Spleen (tissue), 11 donors: ENCODE measurements at regions not wholly inside any gene's neighbourhood (a gene's known extent, or its start where the extent isn't known, plus 50 kb on each side); places are given as distances from the start of the nearest gene placed in this dataset.

Experiments
- DNase-seq: peaks from one replicate; pipeline ENCODE4 v3.0.0-alpha.2; 2020
- H3K27ac ChIP-seq, 8 donors: fragments of 200-600 bp; sonication (generic) in 7 of 8; 1 replicate in 4 of 8; 2 replicates in 4 of 8; pipeline versions ENCODE4 v1.5.0 to v1.8.0; 2016 to 2021; ENCODE audit warnings: inconsistent platforms in 4 of 8, mild to moderate bottlenecking in 4 of 8, moderate library complexity in 1 of 8
- H3K27me3 ChIP-seq, 7 donors: fragments of 200-600 bp; sonication (generic) in 6 of 7; replicated peaks in 1 of 7; 1 replicate in 4 of 7; 2 replicates in 3 of 7; pipeline versions ENCODE4 v1.5.0 to v1.8.0; 2016 to 2021; ENCODE audit warnings: inconsistent platforms in 3 of 7, mild to moderate bottlenecking in 1 of 7
- H3K36me3 ChIP-seq, 6 donors: fragments of 200-600 bp; sonication (generic) in 5 of 6; 1 replicate in 4 of 6; 2 replicates in 2 of 6; pipeline versions ENCODE4 v1.5.0 to v1.8.0; 2016 to 2021; ENCODE audit warnings: inconsistent platforms in 2 of 6
- H3K4me1 ChIP-seq, 6 donors: fragments of 200-600 bp; sonication (generic) in 5 of 6; 1 replicate in 3 of 6; 2 replicates in 3 of 6; pipeline versions ENCODE4 v1.5.0 to v1.8.0; 2016 to 2021; ENCODE audit warnings: inconsistent platforms in 3 of 6
- H3K4me3 ChIP-seq, 8 donors: fragments of 200-600 bp; sonication (generic) in 7 of 8; 1 replicate in 4 of 8; 2 replicates in 4 of 8; pipeline versions ENCODE4 v1.5.0 to v1.8.0; 2016 to 2021; ENCODE audit warnings: inconsistent platforms in 4 of 8, mild to moderate bottlenecking in 4 of 8, moderate library complexity in 2 of 8
- H3K9me3 ChIP-seq, 8 donors: fragments of 200-600 bp; sonication (generic) in 7 of 8; 1 replicate in 4 of 8; 2 replicates in 4 of 8; pipeline versions ENCODE4 v1.5.0 to v1.8.0; 2016 to 2021; ENCODE audit warnings: inconsistent platforms in 4 of 8
- POLR2A ChIP-seq, 3 donors: fragments of 450-650 bp; IDR thresholded peaks; one replicate each; pipeline ENCODE4 v1.5.1; 2017; ENCODE audit warnings: antibody characterized with exemption in 3 of 3, mild to moderate bottlenecking in 1 of 3
- POLR2AphosphoS5 ChIP-seq, 3 donors: sonication (generic); formaldehyde crosslinking; IDR thresholded peaks; one replicate each; pipeline ENCODE4 v1.5.1; 2017; ENCODE audit warnings: antibody characterized with exemption in 3 of 3
- WGBS, 5 donors: extraction: QIAGEN DNeasy Blood & Tissue Kit in 3 of 5; methylation state at CpG; one replicate each; pipeline versions ENCODE4 v1.1.5 to v1.1.7; 2013 to 2018; 5-methylcytosine and 5-hydroxymethylcytosine counted together
- intact Hi-C: fragments of 100-400 bp; cut with DNase I; formaldehyde crosslinking; loops from one replicate; pipeline ENCODE4 v1.15.0; 2023; ENCODE audit warnings: low total_unique reads
- TF ChIP-seq, protein P1 (sequence below), 11 experiments: fragments of 200-600 bp in 7 of 11; fragments of 450-650 bp in 4 of 11; sonication (generic) in 4 of 11; IDR thresholded peaks in 8 of 11; conservative IDR thresholded peaks in 3 of 11; 1 replicate in 7 of 11; 2 replicates in 4 of 11; pipeline versions ENCODE4 v1.4.0 to v1.8.0; 2016 to 2021; ENCODE audit warnings: antibody characterized with exemption in 11 of 11, inconsistent platforms in 4 of 11, mild to moderate bottlenecking in 1 of 11
- donor health status: healthy with polysubstance abuse.
- donor health status: DM: no; HTN: no; CAD: no; lungs with moderate emphysema.
- donor health status: DM: no; HTN: no; CAD: no.
- donor health status: Bipolar disorder and iron deficiency.
- donor health status: healthy.
- donor health status: DM: no; HTN: no; CAD: no.
- donor health status: DM: yes; HTN: yes; CAD: no.

DNA sequence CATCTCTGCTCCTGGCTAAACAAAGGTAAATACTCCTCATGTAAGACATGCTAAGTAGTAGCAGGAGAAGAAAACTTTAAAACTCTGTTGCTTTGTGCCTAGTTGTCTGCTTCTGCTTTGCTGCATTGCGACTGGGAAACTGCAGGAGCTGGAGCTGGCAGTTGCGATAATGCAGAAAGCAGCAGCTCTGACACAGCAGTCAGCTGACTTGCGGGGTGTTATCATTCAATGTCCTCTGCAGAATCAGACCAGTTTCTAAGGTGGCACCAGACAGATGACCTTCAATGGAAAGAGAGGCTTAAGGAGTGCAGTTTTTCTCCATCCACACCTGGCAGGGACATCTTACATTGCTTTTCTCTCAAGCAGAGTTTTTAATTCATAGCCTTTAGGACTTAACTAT is 69.9 kb upstream of the SOX4 start:
- H3K4me3 ChIP-seq: no peak overlapping the region
- no peak for TF ChIP-seq POLR2A (IDR thresholded peaks at IDR 0.05)
- intact Hi-C loops: no loop called here
- no peaks in the 10 kb centered on the region for H3K27me3 ChIP-seq
- 86 to 94% (median 87%) methylated on average over 3 of the region's 3 CpGs for WGBS, 5 donors
- H3K27ac ChIP-seq: no peak overlapping the region
- H3K36me3 ChIP-seq: no peaks in the 10 kb centered on the region
- H3K9me3 ChIP-seq: no peaks in the 10 kb centered on the region
- no peaks in the 10 kb centered on the region for H3K4me1 ChIP-seq
- DNase-seq: no peak

DNA sequence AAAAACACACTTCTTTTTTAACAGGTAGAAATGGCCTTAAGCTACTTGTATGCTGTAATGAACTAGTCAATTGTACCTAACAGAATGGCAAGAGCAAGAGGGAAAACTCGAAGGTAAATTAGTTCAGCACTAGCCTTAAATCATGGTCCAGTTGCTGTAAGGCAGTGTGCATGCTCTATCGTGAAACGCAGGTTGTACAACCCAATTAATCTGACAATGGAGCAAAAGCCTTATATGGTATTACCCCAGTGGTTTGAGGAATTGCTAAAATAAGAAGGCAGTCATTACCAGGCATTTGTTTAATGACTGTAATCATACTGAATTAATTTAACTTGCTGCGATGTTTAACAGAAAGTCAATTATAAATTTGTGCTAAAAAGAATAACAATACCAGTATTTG is 69.3 kb upstream of the SOX4 start:
- H3K9me3 ChIP-seq: no peaks in the 10 kb centered on the region
- H3K27me3 ChIP-seq: no peaks in the 10 kb centered on the region
- no peak overlapping the region for H3K4me3 ChIP-seq
- intact Hi-C loops: no loop called here
- TF ChIP-seq POLR2AphosphoS5 (IDR thresholded peaks at IDR 0.05) (no peak), POLR2A (IDR thresholded peaks at IDR 0.05) (no peak)
- TF ChIP-seq, protein P1, sequence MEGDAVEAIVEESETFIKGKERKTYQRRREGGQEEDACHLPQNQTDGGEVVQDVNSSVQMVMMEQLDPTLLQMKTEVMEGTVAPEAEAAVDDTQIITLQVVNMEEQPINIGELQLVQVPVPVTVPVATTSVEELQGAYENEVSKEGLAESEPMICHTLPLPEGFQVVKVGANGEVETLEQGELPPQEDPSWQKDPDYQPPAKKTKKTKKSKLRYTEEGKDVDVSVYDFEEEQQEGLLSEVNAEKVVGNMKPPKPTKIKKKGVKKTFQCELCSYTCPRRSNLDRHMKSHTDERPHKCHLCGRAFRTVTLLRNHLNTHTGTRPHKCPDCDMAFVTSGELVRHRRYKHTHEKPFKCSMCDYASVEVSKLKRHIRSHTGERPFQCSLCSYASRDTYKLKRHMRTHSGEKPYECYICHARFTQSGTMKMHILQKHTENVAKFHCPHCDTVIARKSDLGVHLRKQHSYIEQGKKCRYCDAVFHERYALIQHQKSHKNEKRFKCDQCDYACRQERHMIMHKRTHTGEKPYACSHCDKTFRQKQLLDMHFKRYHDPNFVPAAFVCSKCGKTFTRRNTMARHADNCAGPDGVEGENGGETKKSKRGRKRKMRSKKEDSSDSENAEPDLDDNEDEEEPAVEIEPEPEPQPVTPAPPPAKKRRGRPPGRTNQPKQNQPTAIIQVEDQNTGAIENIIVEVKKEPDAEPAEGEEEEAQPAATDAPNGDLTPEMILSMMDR (IDR thresholded peaks at IDR 0.05 in 8 of 11, conservative IDR thresholded peaks at IDR 0.05 in 3 of 11): no peak
- H3K4me1 ChIP-seq: no peaks in the 10 kb centered on the region
- no peak overlapping the region for H3K27ac ChIP-seq
- no peak for DNase-seq
- 80 to 90% (median 82%) methylated on average over 4 of the region's 4 CpGs for WGBS, 5 donors
- no peaks in the 10 kb centered on the region for H3K36me3 ChIP-seq

DNA sequence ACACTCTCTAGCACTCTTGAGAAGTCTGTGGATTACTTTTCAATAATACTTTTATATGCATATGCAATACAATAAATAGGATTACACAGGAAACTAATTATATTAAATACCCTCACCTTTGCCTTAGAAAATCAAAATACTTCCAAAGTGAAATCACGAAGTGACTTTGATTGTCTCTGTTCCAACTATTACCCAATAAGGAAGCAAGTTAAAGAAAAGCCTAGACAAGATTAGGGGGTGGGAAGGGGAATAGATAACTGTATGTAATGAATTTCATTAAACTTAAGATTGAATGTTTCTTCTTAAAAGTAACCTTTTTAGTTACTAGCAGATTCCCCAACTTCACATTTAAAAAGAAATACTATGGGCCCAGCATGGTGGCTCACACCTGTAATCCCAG is 66.6 kb upstream of the SOX4 start:
- Histone ChIP-seq H3K9me3 (no peaks in the 10 kb centered on the region), H3K4me1 (no peaks in the 10 kb centered on the region), H3K27ac (no peak overlapping the region), H3K27me3 (no peaks in the 10 kb centered on the region), H3K4me3 (no peak overlapping the region), H3K36me3 (no peaks in the 10 kb centered on the region)
- intact Hi-C loops: no loop called here
- no peak for DNase-seq
- 0 to 48% (median 41%) methylated on average over 1 of the region's 1 CpG for WGBS, 5 donors
- TF ChIP-seq, protein P1 (IDR thresholded peaks at IDR 0.05 in 8 of 11, conservative IDR thresholded peaks at IDR 0.05 in 3 of 11): no peak
- no peak for TF ChIP-seq POLR2AphosphoS5 (IDR thresholded peaks at IDR 0.05)
- no peak for TF ChIP-seq POLR2A (IDR thresholded peaks at IDR 0.05)

DNA sequence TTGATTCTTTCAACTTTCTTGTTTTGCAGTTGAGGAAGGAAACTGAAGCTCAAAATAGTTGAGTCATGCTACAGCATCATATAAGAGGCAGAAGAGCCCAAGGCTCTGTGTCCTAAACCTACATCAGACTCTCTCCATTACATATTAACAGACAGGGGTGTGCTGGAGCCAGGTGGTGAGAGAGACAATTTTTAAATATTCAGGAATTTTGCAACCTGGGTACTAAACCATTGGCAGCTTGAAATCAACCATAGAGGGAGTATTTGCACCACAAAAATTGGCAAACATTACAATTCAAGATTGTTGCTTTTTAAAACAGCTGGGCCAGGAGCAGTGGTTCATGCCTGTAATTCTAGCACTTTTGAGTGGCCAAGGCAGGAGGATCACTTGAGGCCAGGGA is 65.8 kb upstream of the SOX4 start:
- H3K36me3 ChIP-seq: no peaks in the 10 kb centered on the region
- H3K4me1 ChIP-seq: no peaks in the 10 kb centered on the region
- H3K27me3 ChIP-seq: no peaks in the 10 kb centered on the region
- intact Hi-C loops: no loop called here
- no peak for TF ChIP-seq POLR2A (IDR thresholded peaks at IDR 0.05)
- TF ChIP-seq, protein P1 (IDR thresholded peaks at IDR 0.05 in 8 of 11, conservative IDR thresholded peaks at IDR 0.05 in 3 of 11): no peak
- no peak for TF ChIP-seq POLR2AphosphoS5 (IDR thresholded peaks at IDR 0.05)
- no peak for DNase-seq
- H3K9me3 ChIP-seq: no peaks in the 10 kb centered on the region
- H3K4me3 ChIP-seq: no peak overlapping the region
- H3K27ac ChIP-seq: no peak overlapping the region

DNA sequence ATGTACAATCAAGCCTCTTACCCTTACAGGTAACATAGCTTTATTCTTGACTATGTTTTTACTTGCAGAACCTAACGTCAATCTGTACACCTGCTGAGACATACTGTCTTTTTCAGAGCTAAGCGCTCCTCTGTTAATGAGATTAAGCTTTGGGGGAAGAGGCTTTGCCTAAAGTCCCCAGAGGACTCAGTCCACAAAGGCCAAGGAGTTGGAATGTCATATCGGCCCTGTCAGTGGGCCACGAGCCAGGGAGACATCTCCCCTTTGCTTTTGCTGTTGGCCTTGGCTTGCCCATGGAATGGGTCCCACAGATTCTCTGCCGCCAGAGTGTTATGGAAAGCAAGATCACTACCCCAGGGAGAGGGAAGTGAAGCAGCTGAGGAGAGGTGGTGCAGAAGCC is 64.1 kb upstream of the SOX4 start:
- DNase-seq: no peak
- TF ChIP-seq POLR2A (IDR thresholded peaks at IDR 0.05) (no peak), POLR2AphosphoS5 (IDR thresholded peaks at IDR 0.05) (no peak)
- TF ChIP-seq, protein P1 (IDR thresholded peaks at IDR 0.05 in 8 of 11, conservative IDR thresholded peaks at IDR 0.05 in 3 of 11): no peak
- no peaks in the 10 kb centered on the region for H3K36me3 ChIP-seq
- no peaks in the 10 kb centered on the region for H3K4me1 ChIP-seq
- 88 to 93% (median 90%) methylated on average over 5 of the region's 5 CpGs for WGBS, 5 donors
- intact Hi-C loops: no loop called here
- no peaks in the 10 kb centered on the region for H3K9me3 ChIP-seq
- H3K27me3 ChIP-seq: no peaks in the 10 kb centered on the region
- H3K4me3 ChIP-seq: no peak overlapping the region
- H3K27ac ChIP-seq: no peak overlapping the region
